ENCODE measurements at regions not wholly inside any gene's neighbourhood (a gene's known extent, or its start where the extent isn't known, plus 50 kb on each side); places are given as distances from the start of the nearest gene placed in this dataset.

DNA sequence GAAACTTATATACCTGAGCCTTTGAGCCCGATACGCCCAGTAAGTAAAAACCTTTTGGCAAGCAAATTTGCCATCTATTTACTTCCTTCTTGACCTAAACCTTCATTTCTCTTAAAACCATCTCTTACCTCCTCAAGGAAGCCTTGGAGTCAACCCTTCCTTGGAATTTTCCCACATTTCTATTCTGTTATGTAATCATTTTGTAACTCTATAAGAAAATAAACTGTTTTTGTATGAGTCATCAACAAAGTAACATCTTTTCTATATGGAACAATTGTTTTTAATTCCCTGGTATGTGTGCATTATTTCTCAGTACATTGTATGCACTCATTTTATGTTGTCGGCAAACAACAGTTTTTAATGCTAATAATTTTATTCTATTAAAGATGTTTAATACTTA, 162.0 kb downstream of the TEX36 start:
- TF ChIP-seq EZH2phosphoT487 (IDR thresholded peaks at IDR 0.05; ENCODE audit: insufficient read depth, low read depth) (no peak), EZH2 (IDR thresholded peaks at IDR 0.05; ENCODE audit: insufficient read depth, poor library complexity, severe bottlenecking) (no peak)
